HFF-Myc (cell line): ENCODE measurements at regions not wholly inside any gene's neighbourhood (a gene's known extent, or its start where the extent isn't known, plus 50 kb on each side); places are given as distances from the start of the nearest gene placed in this dataset.

Experiments used
- DNase-seq: peaks from one replicate; pipeline ENCODE4 v3.0.0-alpha.2; 2011; ENCODE audit warnings: low read depth; ENCODE audit errors: extremely low read depth
- H3K4me3 ChIP-seq: replicated peaks from 2 replicates; pipeline ENCODE4 v1.5.1; 2011; ENCODE audit warnings: low read depth, mild to moderate bottlenecking, control low read depth, low read length
- CTCF ChIP-seq: IDR thresholded peaks from 2 replicates; pipeline ENCODE4 v1.5.1; 2012; ENCODE audit warnings: mild to moderate bottlenecking, low read depth, low read length, control low read depth; ENCODE audit errors: missing control alignments

- TF ChIP-seq CTCF, result no peak
- DNase-seq, result no peak
- H3K4me3 ChIP-seq, result no peak overlapping the region
Observed at GRCh38 chr15:98324341-98324970, 323.9 kb upstream of the IGF1R start.

GRCh38 chr15:98326804-98327203, 321.5 kb upstream of the IGF1R start:
- H3K4me3 ChIP-seq, result no peak overlapping the region
- TF ChIP-seq CTCF, result no peak
- DNase-seq, result no peak

- no peak for TF ChIP-seq CTCF
- H3K4me3 ChIP-seq, result no peak overlapping the region
- no peak for DNase-seq
Observed at GRCh38 chr15:98330258-98330657, 318.1 kb upstream of the IGF1R start.

GRCh38 chr15:98330692-98331435, 317.5 kb upstream of the IGF1R start:
- no peak overlapping the region for H3K4me3 ChIP-seq
- TF ChIP-seq CTCF, result no peak
- DNase-seq, result no peak

- DNase-seq, result no peak
- H3K4me3 ChIP-seq, result no peak overlapping the region
- TF ChIP-seq CTCF, result no peak
Observed at GRCh38 chr15:98331676-98332075, 316.7 kb upstream of the IGF1R start.

GRCh38 chr15:98333251-98333650, 315.1 kb upstream of the IGF1R start:
- no peak overlapping the region for H3K4me3 ChIP-seq
- TF ChIP-seq CTCF, result no peak
- DNase-seq, result no peak
